K562 (cell line): ENCODE measurements at regions not wholly inside any gene's neighbourhood (a gene's known extent, or its start where the extent isn't known, plus 50 kb on each side); places are given as distances from the start of the nearest gene placed in this dataset.

Experiments
- ATAC-seq: fragments of 200-7000 bp; cut with Tn5 transposase; 3 replicates; pipeline ENCODE4 v1.9.1; 2020; ENCODE audit warnings: moderate library complexity
- BruUV-seq: library from RNA; stranded (reverse); fragments of 400-500 nt; replicated peaks from 2 replicates; lab custom pipeline; 2021; lab: Mats Ljungman, UMichigan
- CTCF ChIA-PET: fragments of 300-600 bp; formaldehyde crosslinking; extraction: SDS; loops from one replicate; lab custom pipeline; 2021; ENCODE audit warnings: low intra/inter-chr PET ratio; lab: Yijun Ruan, JAX
- POLR2A ChIA-PET: fragments of 300-600, 350-650 bp; sonication (Branson Sonifier 250); formaldehyde crosslinking; extraction: SDS; loops from one replicate; lab custom pipeline; 2021; ENCODE audit warnings: antibody characterized with exemption, inconsistent platforms; lab: Yijun Ruan, JAX
- DNase-seq, 4 experiments: peaks; one replicate each; pipeline versions ENCODE4 v3.0.0 to v3.0.0-alpha.2; 2011 to 2018; ENCODE audit warnings: low spot score in 3 of 4, mixed read lengths in 3 of 4; ENCODE audit errors: extremely low read depth in 1 of 4
- FAIRE-seq: peaks from 2 replicates; lab custom pipeline; 2011; peaks lifted over from hg19 to GRCh38; lab: Jason Lieb, UNC
- H2AFZ ChIP-seq: 2 replicates; pipeline ENCODE4 v1.6.0; 2011; ENCODE audit warnings: low read depth, low read length, control low read depth, inconsistent platforms
- H3K27ac ChIP-seq: fragments of 200-600 bp; 3 replicates; pipeline ENCODE4 v1.8.0; 2011; ENCODE audit warnings: low read depth, mild to moderate bottlenecking, control low read depth, inconsistent platforms, low read length, moderate library complexity, mixed read lengths; ENCODE audit errors: extremely low read depth
- H3K27me3 ChIP-seq, 2 experiments: fragments of 300-600 bp in 1 of 2; 2 replicates in 1 of 2; 3 replicates in 1 of 2; pipeline versions ENCODE4 v1.6.0 to v1.8.0; 2011; ENCODE audit warnings: inconsistent platforms in 2 of 2, low read length in 2 of 2, mild to moderate bottlenecking in 1 of 2, mixed read lengths in 1 of 2, moderate library complexity in 1 of 2; ENCODE audit not compliant: control insufficient read depth in 2 of 2, insufficient read depth in 2 of 2
- H3K36me3 ChIP-seq: fragments of 300-600 bp; 3 replicates; pipeline ENCODE4 v1.8.0; 2011; ENCODE audit warnings: mild to moderate bottlenecking, low read length, inconsistent platforms; ENCODE audit not compliant: control insufficient read depth, insufficient read depth
- H3K4me1 ChIP-seq, 2 experiments: fragments of 200-600 bp in 1 of 2; replicated peaks in 1 of 2; 2 replicates in 1 of 2; 3 replicates in 1 of 2; pipeline versions ENCODE4 v1.5.1 to v1.8.0; 2011; ENCODE audit warnings: inconsistent platforms in 2 of 2, low read length in 2 of 2, mild to moderate bottlenecking in 1 of 2, mixed read lengths in 1 of 2, moderate library complexity in 1 of 2; ENCODE audit not compliant: control insufficient read depth in 2 of 2, insufficient read depth in 2 of 2
- H3K4me2 ChIP-seq: 2 replicates; pipeline ENCODE4 v1.6.1; 2011; ENCODE audit warnings: low read length, control low read depth, inconsistent platforms, mixed read lengths; ENCODE audit not compliant: insufficient read depth
- H3K4me3 ChIP-seq: fragments of 200-600 bp; sonication (generic), shearing (Covaris generic); 2 replicates; pipeline ENCODE4 v1.5.1; 2016; ENCODE audit warnings: control low read depth, inconsistent platforms
- H3K79me2 ChIP-seq: fragments of 200-600 bp; 3 replicates; pipeline ENCODE4 v1.8.0; 2011; ENCODE audit warnings: low read length, inconsistent platforms; ENCODE audit not compliant: control insufficient read depth, insufficient read depth
- H3K9ac ChIP-seq, 2 experiments: 2 replicates each; pipeline versions ENCODE4 v1.6.0 to v1.6.1; 2011; ENCODE audit warnings: low read depth in 2 of 2, low read length in 2 of 2, control low read depth in 1 of 2, inconsistent platforms in 1 of 2, mild to moderate bottlenecking in 1 of 2, mixed read lengths in 1 of 2; ENCODE audit not compliant: insufficient read depth in 1 of 2
- H3K9me1 ChIP-seq: one replicate; pipeline ENCODE4 v1.6.0; 2011; ENCODE audit warnings: inconsistent platforms, mild to moderate bottlenecking, low read length, moderate library complexity; ENCODE audit not compliant: control insufficient read depth, insufficient read depth
- H3K9me3 ChIP-seq: replicated peaks from 2 replicates; pipeline ENCODE4 v1.5.1; 2011; ENCODE audit warnings: low read depth, low read length, inconsistent platforms; ENCODE audit not compliant: control insufficient read depth, insufficient read depth
- H4K20me1 ChIP-seq: replicated peaks from 2 replicates; pipeline ENCODE4 v1.6.1; 2011; ENCODE audit warnings: low read length, inconsistent platforms, mixed read lengths; ENCODE audit not compliant: control insufficient read depth, insufficient read depth
- ATF6 ChIP-seq: sonication (generic); formaldehyde crosslinking; IDR thresholded peaks from 2 replicates; pipeline ENCODE4 v1.4.0; 2020; ENCODE audit warnings: mild to moderate bottlenecking, missing genetic modification reagents
- CREB3 ChIP-seq: fragments of 450-650 bp; conservative IDR thresholded peaks from 2 replicates; pipeline ENCODE4 v1.6.1; 2016; ENCODE audit warnings: missing genetic modification characterization, low read depth, mild to moderate bottlenecking, missing compliant biosample characterization, moderate library complexity
- ETV5 ChIP-seq: sonication (generic); formaldehyde crosslinking; IDR thresholded peaks from 2 replicates; pipeline ENCODE4 v1.4.0; 2020; ENCODE audit warnings: low read depth, mild to moderate bottlenecking, missing genetic modification reagents
- FOXP4 ChIP-seq: sonication (generic); formaldehyde crosslinking; IDR thresholded peaks from 2 replicates; pipeline ENCODE4 v1.8.0; 2022; ENCODE audit warnings: mild to moderate bottlenecking, missing genetic modification reagents, borderline replicate concordance
- HMBOX1 ChIP-seq: sonication (generic); IDR thresholded peaks from 2 replicates; pipeline ENCODE4 v1.6.1; 2016
- RBM25 ChIP-seq: fragments of 200-400 bp; formaldehyde crosslinking; IDR thresholded peaks from 2 replicates; pipeline ENCODE4 v1.6.1; 2018; ENCODE audit warnings: low read length, low read depth, moderate library complexity; ENCODE audit not compliant: severe bottlenecking
- SMARCE1 ChIP-seq: fragments of 450-650 bp; IDR thresholded peaks from 2 replicates; pipeline ENCODE4 v1.7.1; 2016; ENCODE audit warnings: mild to moderate bottlenecking
- SPI1 ChIP-seq: IDR thresholded peaks from 2 replicates; pipeline ENCODE4 v1.6.1; 2011; ENCODE audit warnings: low read depth, low read length, control low read depth, borderline replicate concordance
- TEAD4 ChIP-seq, 2 experiments: sonication (generic) in 1 of 2; formaldehyde crosslinking in 1 of 2; IDR thresholded peaks; 2 replicates each; pipeline versions ENCODE4 v1.6.1 to v1.8.0; 2012 to 2022; ENCODE audit warnings: borderline replicate concordance in 1 of 2, inconsistent platforms in 1 of 2, low read length in 1 of 2, mild to moderate bottlenecking in 1 of 2, missing genetic modification reagents in 1 of 2
- WGBS: fragments of 100-300 bp; shearing (Covaris generic); methylation state at CpG from one replicate; pipeline ENCODE4 v1.1.6; 2016; ENCODE audit warnings: low coverage, mixed read lengths; ENCODE audit not compliant: insufficient coverage; ENCODE audit errors: missing lambda C conversion rate; 5-methylcytosine and 5-hydroxymethylcytosine counted together
- in situ Hi-C: fragments of 300-500 bp; cut with MboI; formaldehyde crosslinking; loops from 4 replicates; pipeline ENCODE4 v1.15.0; 2018; ENCODE audit warnings: inconsistent platforms, mixed read lengths
- intact Hi-C: fragments of 100-400 bp; cut with micrococcal nuclease; formaldehyde crosslinking; loops from 2 replicates; pipeline ENCODE4 v1.14.2; 2022

- TF ChIP-seq HMBOX1, result no peak
- no peak for TF ChIP-seq ATF6 (CRISPR knock-in tag)
Observed at GRCh38 chr5:38613992-38614836, 57.8 kb upstream of the LIFR start (continued).

- no peaks in the 10 kb centered on the region for H3K4me1 ChIP-seq
- no peak overlapping the region for H3K4me3 ChIP-seq
- no peak overlapping the region for H3K4me2 ChIP-seq
- DNase-seq (no peak), ATAC-seq (no peak), FAIRE-seq (no peak)
- H3K79me2 ChIP-seq, result no peaks in the 10 kb centered on the region
- in situ Hi-C loops (no loop called here), intact Hi-C loops (no loop called here)
- H4K20me1 ChIP-seq, result no peaks in the 10 kb centered on the region
- no peak overlapping the region for H3K9ac ChIP-seq
- POLR2A ChIA-PET, result interaction anchor here (1.1 kb wide), 1 partner anchor 22 kb away, joined by 3 read pairs; no protein-coding TSS in a partner anchor
- no peaks in the 10 kb centered on the region for H3K9me3 ChIP-seq
- H3K9me1 ChIP-seq, result no peaks in the 10 kb centered on the region
- 0% methylated on average over 1 of the region's 1 CpG for WGBS
- CTCF ChIA-PET, result no interaction called here
- no TSS peak for BruUV-seq
- H3K36me3 ChIP-seq, result no peaks in the 10 kb centered on the region
- H2AFZ ChIP-seq, result no peak overlapping the region
- H3K27me3 ChIP-seq, result no peaks in the 10 kb centered on the region
- no peak overlapping the region for H3K27ac ChIP-seq
- TF ChIP-seq CREB3 (tag) (no peak), TEAD4 (IDR thresholded peaks at IDR 0.05; ENCODE audit: low read length) (peak; percentile 45; the same call in 1 of the 2 replicates), TEAD4 (CRISPR knock-in tag; IDR thresholded peaks at IDR 0.05; ENCODE audit: borderline replicate concordance) (no peak), RBM25 (peak; percentile 50), SMARCE1 (no peak), ETV5 (CRISPR knock-in tag) (no peak), SPI1 (0 out of 2 replicates have a peak, but pooled peaks have one; percentile 15), FOXP4 (no peak)
Observed at GRCh38 chr5:38615042-38615441, 58.6 kb upstream of the LIFR start.
